WERI-Rb-1 (cell line): ENCODE measurements at regions not wholly inside any gene's neighbourhood (a gene's known extent, or its start where the extent isn't known, plus 50 kb on each side); places are given as distances from the start of the nearest gene placed in this dataset.
"Not testable (repeated sequence)": the region's sequence is repeated elsewhere in the genome, so short reads cannot be mapped to it uniquely, and the experiment has no call there.

Experiments
- DNase-seq: peaks from one replicate; pipeline ENCODE4 v3.0.0-alpha.2; 2020
- H3K27ac ChIP-seq: fragments of 250-450 bp; sonication (Bioruptor Pico); 2 replicates; pipeline ENCODE4 v1.5.1; 2020; ENCODE audit warnings: mild to moderate bottlenecking, moderate library complexity
- H3K27me3 ChIP-seq: fragments of 250-450 bp; sonication (Bioruptor Pico); 2 replicates; pipeline ENCODE4 v1.5.1; 2021; ENCODE audit warnings: mild to moderate bottlenecking, low read depth, moderate library complexity; ENCODE audit not compliant: insufficient read depth, severe bottlenecking
- H3K36me3 ChIP-seq: fragments of 250-450 bp; sonication (Bioruptor Pico); 2 replicates; pipeline ENCODE4 v1.5.1; 2020; ENCODE audit warnings: mild to moderate bottlenecking, moderate library complexity
- H3K4me3 ChIP-seq: 2 replicates; pipeline ENCODE4 v1.5.1; 2011; ENCODE audit warnings: low read depth, mild to moderate bottlenecking, control low read depth, low read length
- H3K9me3 ChIP-seq: fragments of 250-450 bp; sonication (Bioruptor Pico); 2 replicates; pipeline ENCODE4 v1.5.1; 2021; ENCODE audit warnings: mild to moderate bottlenecking, moderate library complexity; ENCODE audit not compliant: severe bottlenecking
- CTCF ChIP-seq: IDR thresholded peaks from 2 replicates; pipeline ENCODE4 v1.5.1; 2011; ENCODE audit warnings: low read depth, mild to moderate bottlenecking, control low read depth, inconsistent platforms, low read length

DNA sequence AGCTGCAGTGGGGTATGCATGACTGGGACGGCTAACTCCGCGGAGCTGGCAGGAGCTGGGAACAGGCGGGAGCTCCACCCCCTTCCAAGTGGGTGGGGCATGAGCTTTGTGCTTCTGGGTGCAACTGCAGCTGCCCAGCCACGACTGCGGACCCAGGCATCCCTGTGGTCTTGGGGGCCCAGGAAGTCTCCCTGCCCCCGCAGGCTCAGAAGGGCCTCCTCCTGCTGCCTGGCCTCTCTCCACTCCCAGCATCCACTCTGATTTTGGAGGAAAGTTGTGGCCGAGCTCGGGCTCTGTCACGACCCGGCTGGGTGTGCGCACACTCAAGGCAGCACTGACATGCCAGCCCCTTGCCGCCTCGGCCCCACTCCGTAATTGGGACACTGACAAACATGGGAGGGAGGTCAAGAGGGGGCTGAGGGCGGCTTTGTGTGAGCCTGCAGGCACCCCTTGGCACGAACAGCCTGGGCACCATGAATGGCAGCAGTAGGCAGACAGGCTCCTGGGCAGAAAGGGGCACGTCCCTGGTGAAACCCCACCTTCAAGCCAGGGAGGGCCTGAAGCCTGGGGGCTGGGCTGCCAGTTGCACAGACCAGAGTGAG is 822.6 kb downstream of the GLUD2 start:
- Histone ChIP-seq H3K36me3 (no peaks in the 10 kb centered on the region), H3K27me3 (peaks cover 27% of the 10 kb centered on the region), H3K9me3 (no peaks in the 10 kb centered on the region), H3K4me3 (no peak overlapping the region), H3K27ac (no peak overlapping the region)
- no peak for DNase-seq
- no peak for TF ChIP-seq CTCF

DNA sequence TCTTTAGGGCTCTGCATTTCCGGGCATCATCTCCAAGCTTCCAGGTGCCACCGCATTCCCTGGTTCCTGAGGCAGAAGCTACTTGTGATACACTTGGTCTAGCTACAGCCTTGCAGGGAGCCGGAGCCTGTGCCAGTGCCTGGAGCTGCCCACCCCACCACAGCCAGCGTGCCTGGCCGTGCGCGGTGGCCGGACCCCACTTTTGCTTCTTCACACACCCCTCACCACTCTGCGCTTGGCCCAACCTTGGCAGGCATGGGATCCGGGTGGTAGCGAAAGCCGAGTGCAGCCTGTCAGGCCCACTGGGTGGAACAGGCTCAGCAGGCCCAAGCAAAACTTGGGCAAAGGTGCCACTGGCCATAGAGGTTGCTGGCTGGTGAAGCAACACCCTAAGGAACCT is 823.7 kb downstream of the GLUD2 start:
- TF ChIP-seq CTCF: no peak

DNA sequence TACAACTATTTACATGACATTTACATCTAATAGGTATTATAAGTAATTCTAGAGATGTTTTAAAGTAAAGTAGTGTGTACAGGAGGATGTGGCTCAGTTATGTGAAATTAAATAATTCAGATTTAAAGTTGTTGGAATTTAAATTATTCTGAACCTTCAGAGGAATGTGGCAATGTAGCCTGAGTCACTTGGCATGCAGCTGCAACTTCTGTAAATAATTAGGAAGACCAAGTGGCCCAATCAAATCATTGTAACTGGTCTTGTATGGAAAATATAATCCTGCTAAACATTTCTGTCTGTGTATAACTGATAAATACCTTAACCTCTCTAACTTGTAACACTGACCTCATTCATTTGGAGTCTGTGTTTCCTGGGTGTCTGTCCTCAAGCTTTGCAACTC is 828.9 kb downstream of the GLUD2 start:
- no peaks in the 10 kb centered on the region for H3K9me3 ChIP-seq
- H3K27ac ChIP-seq: no peak overlapping the region
- no peak for TF ChIP-seq CTCF
- H3K27me3 ChIP-seq: peaks cover 21% of the 10 kb centered on the region
- no peak for DNase-seq
- H3K4me3 ChIP-seq: no peak overlapping the region
- H3K36me3 ChIP-seq: no peaks in the 10 kb centered on the region

More for the DNA sequence above, 823.7 kb downstream of the GLUD2 start:
- Histone ChIP-seq H3K27ac (no peak overlapping the region), H3K4me3 (no peak overlapping the region), H3K9me3 (no peaks in the 10 kb centered on the region), H3K27me3 (peaks cover 29% of the 10 kb centered on the region), H3K36me3 (no peaks in the 10 kb centered on the region)
- DNase-seq: no peak

- not testable (repeated sequence) for H3K36me3 ChIP-seq, H3K27ac ChIP-seq, H3K9me3 ChIP-seq, DNase-seq, H3K4me3 ChIP-seq
- H3K27me3 ChIP-seq: peaks cover 21% of the 10 kb centered on the region
Measured at GRCh38 chrX:121877337-121877736, 829.9 kb downstream of the GLUD2 start.

DNA sequence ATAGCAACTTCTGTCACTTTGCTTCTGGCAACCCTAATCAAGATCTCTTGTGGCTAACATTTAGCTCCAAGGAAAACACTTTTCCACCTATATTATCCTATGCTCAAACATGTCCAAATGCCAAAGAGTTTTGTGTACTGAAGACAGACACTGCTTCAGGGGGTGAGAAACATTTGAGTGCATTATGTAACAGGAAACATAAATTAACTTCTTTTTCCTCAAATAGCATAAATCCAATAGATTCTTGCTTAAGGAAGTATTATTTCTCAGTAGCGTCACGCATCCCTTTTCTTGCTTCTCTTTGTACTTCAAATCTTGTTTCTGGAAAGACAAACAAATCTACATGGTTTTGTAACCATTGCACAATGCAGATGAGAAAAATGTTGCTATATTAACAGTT is 839.1 kb downstream of the GLUD2 start:
- H3K27ac ChIP-seq: no peak overlapping the region
- no peak for TF ChIP-seq CTCF
- H3K9me3 ChIP-seq: no peaks in the 10 kb centered on the region
- DNase-seq: no peak
- H3K36me3 ChIP-seq: no peaks in the 10 kb centered on the region
- H3K27me3 ChIP-seq: peaks cover 12% of the 10 kb centered on the region
- H3K4me3 ChIP-seq: no peak overlapping the region

DNA sequence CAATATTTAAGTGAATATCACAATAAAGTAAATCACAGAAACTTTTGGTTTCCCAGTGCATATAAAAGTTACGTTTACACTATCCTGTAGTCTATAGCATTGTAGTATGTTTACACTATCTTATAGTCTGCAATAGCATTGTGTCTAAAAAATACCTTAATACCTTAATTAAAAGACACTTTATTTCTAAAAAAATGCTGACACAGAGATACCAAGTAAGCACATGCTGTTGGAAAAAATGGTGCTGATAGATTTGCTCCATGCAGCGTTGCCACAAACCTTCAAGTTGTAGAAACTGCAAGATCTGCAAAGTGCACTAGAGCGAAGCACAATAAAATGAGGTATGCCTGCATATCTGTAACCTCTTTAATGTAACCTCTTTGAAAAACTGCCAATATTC is 847.3 kb downstream of the GLUD2 start:
- Histone ChIP-seq H3K27ac (no peak overlapping the region), H3K9me3 (no peaks in the 10 kb centered on the region), H3K4me3 (no peak overlapping the region), H3K27me3 (peaks cover 31% of the 10 kb centered on the region), H3K36me3 (no peaks in the 10 kb centered on the region)
- no peak for TF ChIP-seq CTCF
- DNase-seq: no peak
